ENCODE measurements at regions not wholly inside any gene's neighbourhood (a gene's known extent, or its start where the extent isn't known, plus 50 kb on each side); places are given as distances from the start of the nearest gene placed in this dataset.

- Histone ChIP-seq H3F3A (ENCODE audit: insufficient read depth, low read length) (no peaks in the 10 kb centered on the region), H3K9me3 (ENCODE audit: low read length) (no peaks in the 10 kb centered on the region), H3K27ac (ENCODE audit: low read depth, low read length, poor library complexity, severe bottlenecking) (no peak overlapping the region)
These were observed 737.9 kb upstream of the WWC1 start for GRCh38 chr5:167553511-167553910.

GRCh38 chr5:167554564-167555290, 736.7 kb upstream of the WWC1 start:
- no peaks in the 10 kb centered on the region for H4K20me1 ChIP-seq (ENCODE audit: insufficient read depth, low read length)
- H3K9ac ChIP-seq (ENCODE audit: low read length), result no peak overlapping the region
- no peaks in the 10 kb centered on the region for H3K9me2 ChIP-seq (ENCODE audit: low read depth, low read length)
- no peaks in the 10 kb centered on the region for H3F3A ChIP-seq (ENCODE audit: insufficient read depth, low read length)
- no peaks in the 10 kb centered on the region for H3K79me2 ChIP-seq (ENCODE audit: insufficient read depth, low read length)
- H3K36me3 ChIP-seq (ENCODE audit: insufficient read depth, low read length), result no peaks in the 10 kb centered on the region
- no peak overlapping the region for H2AFZ ChIP-seq (ENCODE audit: low read length)
- no peaks in the 10 kb centered on the region for H3K9me3 ChIP-seq (ENCODE audit: low read length)
- H3K4me2 ChIP-seq (ENCODE audit: low read length), result no peak overlapping the region
- H3K4me1 ChIP-seq (ENCODE audit: insufficient read depth, low read length, severe bottlenecking), result no peaks in the 10 kb centered on the region
- no peak overlapping the region for H3K27ac ChIP-seq (ENCODE audit: low read depth, low read length, poor library complexity, severe bottlenecking)
- H3K4me3 ChIP-seq (ENCODE audit: low read depth, low read length, poor library complexity, severe bottlenecking), result no peak overlapping the region
- no peaks in the 10 kb centered on the region for H3K27me3 ChIP-seq (ENCODE audit: insufficient read depth, low read length)
- TF ChIP-seq EZH2 (IDR thresholded peaks at IDR 0.05; ENCODE audit: borderline replicate concordance, low read length), result no peak
- no peak for TF ChIP-seq CTCF (IDR thresholded peaks at IDR 0.05; ENCODE audit: low read length)

More at GRCh38 chr5:167553511-167553910, 737.9 kb upstream of the WWC1 start:
- TF ChIP-seq EZH2 (IDR thresholded peaks at IDR 0.05; ENCODE audit: borderline replicate concordance, low read length) (no peak), CTCF (IDR thresholded peaks at IDR 0.05; ENCODE audit: low read length) (no peak)
- no peaks in the 10 kb centered on the region for H3K36me3 ChIP-seq (ENCODE audit: insufficient read depth, low read length)
- H3K4me1 ChIP-seq (ENCODE audit: insufficient read depth, low read length, severe bottlenecking), result no peaks in the 10 kb centered on the region
- H4K20me1 ChIP-seq (ENCODE audit: insufficient read depth, low read length), result no peaks in the 10 kb centered on the region
- no peaks in the 10 kb centered on the region for H3K79me2 ChIP-seq (ENCODE audit: insufficient read depth, low read length)
- no peak overlapping the region for H3K9ac ChIP-seq (ENCODE audit: low read length)
- no peaks in the 10 kb centered on the region for H3K9me2 ChIP-seq (ENCODE audit: low read depth, low read length)
- no peak overlapping the region for H2AFZ ChIP-seq (ENCODE audit: low read length)
- H3K27me3 ChIP-seq (ENCODE audit: insufficient read depth, low read length), result no peaks in the 10 kb centered on the region
- H3K4me2 ChIP-seq (ENCODE audit: low read length), result no peak overlapping the region
- no peak overlapping the region for H3K4me3 ChIP-seq (ENCODE audit: low read depth, low read length, poor library complexity, severe bottlenecking)

- H3K4me3 ChIP-seq (ENCODE audit: low read depth, low read length, poor library complexity, severe bottlenecking), result no peak overlapping the region
- H3K27me3 ChIP-seq (ENCODE audit: insufficient read depth, low read length), result no peaks in the 10 kb centered on the region
- no peaks in the 10 kb centered on the region for H3F3A ChIP-seq (ENCODE audit: insufficient read depth, low read length)
- H3K4me1 ChIP-seq (ENCODE audit: insufficient read depth, low read length, severe bottlenecking), result no peaks in the 10 kb centered on the region
- H4K20me1 ChIP-seq (ENCODE audit: insufficient read depth, low read length), result no peaks in the 10 kb centered on the region
- no peaks in the 10 kb centered on the region for H3K9me3 ChIP-seq (ENCODE audit: low read length)
- no peak for TF ChIP-seq EZH2 (IDR thresholded peaks at IDR 0.05; ENCODE audit: borderline replicate concordance, low read length)
- TF ChIP-seq CTCF (IDR thresholded peaks at IDR 0.05; ENCODE audit: low read length), result no peak
- no peaks in the 10 kb centered on the region for H3K9me2 ChIP-seq (ENCODE audit: low read depth, low read length)
- H3K4me2 ChIP-seq (ENCODE audit: low read length), result no peak overlapping the region
- no peak overlapping the region for H3K9ac ChIP-seq (ENCODE audit: low read length)
- no peak overlapping the region for H2AFZ ChIP-seq (ENCODE audit: low read length)
- H3K79me2 ChIP-seq (ENCODE audit: insufficient read depth, low read length), result no peaks in the 10 kb centered on the region
- H3K27ac ChIP-seq (ENCODE audit: low read depth, low read length, poor library complexity, severe bottlenecking), result no peak overlapping the region
- no peaks in the 10 kb centered on the region for H3K36me3 ChIP-seq (ENCODE audit: insufficient read depth, low read length)
These were observed 735.8 kb upstream of the WWC1 start for GRCh38 chr5:167555565-167556166.
